GM06990 (cell line): ENCODE measurements at regions not wholly inside any gene's neighbourhood (a gene's known extent, or its start where the extent isn't known, plus 50 kb on each side); places are given as distances from the start of the nearest gene placed in this dataset.

Experiments used
- DNase-seq: peaks from one replicate; pipeline ENCODE4 v3.0.0-alpha.2; 2011; ENCODE audit not compliant: insufficient read length; ENCODE audit errors: extremely low read depth
- H3K27me3 ChIP-seq: replicated peaks from 2 replicates; pipeline ENCODE4 v1.6.0; 2011; ENCODE audit warnings: low read length; ENCODE audit not compliant: control insufficient read depth, insufficient read depth
- H3K36me3 ChIP-seq: 2 replicates; pipeline ENCODE4 v1.5.1; 2011; ENCODE audit warnings: low read length; ENCODE audit not compliant: control insufficient read depth, insufficient read depth
- H3K4me3 ChIP-seq: replicated peaks from 2 replicates; pipeline ENCODE4 v1.5.1; 2011; ENCODE audit warnings: low read depth, mild to moderate bottlenecking, control low read depth, low read length
- CTCF ChIP-seq: IDR thresholded peaks from 2 replicates; pipeline ENCODE4 v1.5.1; 2011; ENCODE audit warnings: low read length, control low read depth, mild to moderate bottlenecking, inconsistent platforms; ENCODE audit not compliant: insufficient read depth, poor library complexity, severe bottlenecking

- Histone ChIP-seq H3K36me3 (no peaks in the 10 kb centered on the region), H3K4me3 (no peak overlapping the region), H3K27me3 (no peaks in the 10 kb centered on the region)
- DNase-seq, result no peak
- no peak for TF ChIP-seq CTCF
These were observed 380.0 kb upstream of the MARCKS start for GRCh38 chr6:113476937-113477839.

- H3K27me3 ChIP-seq, result no peaks in the 10 kb centered on the region
These were observed 376.5 kb upstream of the MARCKS start for GRCh38 chr6:113480616-113481015.

GRCh38 chr6:113481458-113481857 lies 375.7 kb upstream of the MARCKS start:
- Histone ChIP-seq H3K36me3 (no peaks in the 10 kb centered on the region), H3K4me3 (no peak overlapping the region), H3K27me3 (no peaks in the 10 kb centered on the region)
- no peak for TF ChIP-seq CTCF
- DNase-seq, result no peak

More at GRCh38 chr6:113480616-113481015, 376.5 kb upstream of the MARCKS start:
- no peak for TF ChIP-seq CTCF
- H3K4me3 ChIP-seq, result no peak overlapping the region
- H3K36me3 ChIP-seq, result no peaks in the 10 kb centered on the region
- DNase-seq, result no peak

- TF ChIP-seq CTCF, result no peak
- no peaks in the 10 kb centered on the region for H3K27me3 ChIP-seq
- H3K4me3 ChIP-seq, result no peak overlapping the region
- H3K36me3 ChIP-seq, result no peaks in the 10 kb centered on the region
- no peak for DNase-seq
These were observed 375.2 kb upstream of the MARCKS start for GRCh38 chr6:113481910-113482309.

- Histone ChIP-seq H3K4me3 (no peak overlapping the region), H3K27me3 (no peaks in the 10 kb centered on the region), H3K36me3 (no peaks in the 10 kb centered on the region)
- TF ChIP-seq CTCF, result no peak
- no peak for DNase-seq
These were observed 374.4 kb upstream of the MARCKS start for GRCh38 chr6:113482771-113483170.

- DNase-seq, result no peak
- H3K36me3 ChIP-seq, result no peaks in the 10 kb centered on the region
- H3K27me3 ChIP-seq, result no peaks in the 10 kb centered on the region
- no peak overlapping the region for H3K4me3 ChIP-seq
- TF ChIP-seq CTCF, result no peak
These were observed 370.9 kb upstream of the MARCKS start for GRCh38 chr6:113486199-113486598.
